H9 (cell line): ENCODE measurements at regions not wholly inside any gene's neighbourhood (a gene's known extent, or its start where the extent isn't known, plus 50 kb on each side); places are given as distances from the start of the nearest gene placed in this dataset.

Experiments
- DNase-seq: peaks from one replicate; pipeline ENCODE4 v3.0.0-alpha.2; 2017
- H2AFZ ChIP-seq: one replicate; pipeline ENCODE4 v1.6.1; 2013; ENCODE audit warnings: mild to moderate bottlenecking, low read length, control low read depth, moderate library complexity
- H2AK5ac ChIP-seq: 2 replicates; pipeline ENCODE4 v1.6.1; 2013; ENCODE audit warnings: low read length, control low read depth, mixed read lengths; ENCODE audit not compliant: insufficient read length
- H2BK120ac ChIP-seq: one replicate; pipeline ENCODE4 v1.6.1; 2013; ENCODE audit warnings: low read depth, mild to moderate bottlenecking, low read length, control low read depth, inconsistent platforms; ENCODE audit not compliant: poor library complexity, severe bottlenecking
- H2BK12ac ChIP-seq: 2 replicates; pipeline ENCODE4 v1.6.1; 2013; ENCODE audit warnings: low read length, control low read depth, mixed read lengths, low read depth; ENCODE audit not compliant: insufficient read length
- H2BK15ac ChIP-seq: 2 replicates; pipeline ENCODE4 v1.6.1; 2013; ENCODE audit warnings: low read depth, low read length, control low read depth
- H2BK20ac ChIP-seq: one replicate; pipeline ENCODE4 v1.6.1; 2013; ENCODE audit warnings: low read depth, mild to moderate bottlenecking, low read length, control low read depth, inconsistent platforms; ENCODE audit not compliant: poor library complexity, severe bottlenecking
- H2BK5ac ChIP-seq: 2 replicates; pipeline ENCODE4 v1.6.1; 2013; ENCODE audit warnings: low read length, control low read depth, mixed read lengths; ENCODE audit not compliant: insufficient read length
- H3K14ac ChIP-seq: 2 replicates; pipeline ENCODE4 v1.6.1; 2013; ENCODE audit warnings: low read length, control low read depth; ENCODE audit not compliant: insufficient read depth
- H3K18ac ChIP-seq: 2 replicates; pipeline ENCODE4 v1.6.1; 2013; ENCODE audit warnings: low read depth, mild to moderate bottlenecking, mixed read lengths, low read length, control low read depth; ENCODE audit not compliant: insufficient read length
- H3K23ac ChIP-seq: 2 replicates; pipeline ENCODE4 v1.6.1; 2013; ENCODE audit warnings: low read length, control low read depth, mixed read lengths, low read depth; ENCODE audit not compliant: insufficient read length
- H3K23me2 ChIP-seq: 2 replicates; pipeline ENCODE4 v1.6.1; 2013; ENCODE audit warnings: low read depth, mild to moderate bottlenecking, mixed read lengths, low read length, control low read depth; ENCODE audit not compliant: insufficient read length, poor library complexity, severe bottlenecking
- H3K27ac ChIP-seq: 2 replicates; pipeline ENCODE4 v1.5.1; 2013; ENCODE audit warnings: low read length, control low read depth, mixed read lengths, low read depth; ENCODE audit not compliant: insufficient read length
- H3K27me3 ChIP-seq: 2 replicates; pipeline ENCODE4 v1.6.1; 2013; ENCODE audit warnings: low read length, control low read depth, inconsistent platforms; ENCODE audit not compliant: insufficient read depth
- H3K4ac ChIP-seq: 2 replicates; pipeline ENCODE4 v1.6.1; 2013; ENCODE audit warnings: low read depth, mild to moderate bottlenecking, control low read depth, inconsistent platforms, low read length, moderate library complexity
- H3K4me1 ChIP-seq: 2 replicates; pipeline ENCODE4 v1.6.1; 2013; ENCODE audit warnings: low read length, control low read depth, inconsistent platforms; ENCODE audit not compliant: insufficient read depth
- H3K4me2 ChIP-seq: 2 replicates; pipeline ENCODE4 v1.6.1; 2013; ENCODE audit warnings: low read length, control low read depth, mixed read lengths; ENCODE audit not compliant: insufficient read length, insufficient read depth
- H3K56ac ChIP-seq: 2 replicates; pipeline ENCODE4 v1.6.1; 2013; ENCODE audit warnings: low read depth, mild to moderate bottlenecking, mixed read lengths, low read length, control low read depth; ENCODE audit not compliant: insufficient read length
- H3K79me1 ChIP-seq: 2 replicates; pipeline ENCODE4 v1.6.1; 2013; ENCODE audit warnings: low read depth, mild to moderate bottlenecking, moderate library complexity, low read length, control low read depth, inconsistent platforms; ENCODE audit not compliant: insufficient read depth, poor library complexity, severe bottlenecking
- H3K79me2 ChIP-seq: 2 replicates; pipeline ENCODE4 v1.6.1; 2013; ENCODE audit warnings: low read length, control low read depth, inconsistent platforms; ENCODE audit not compliant: insufficient read depth
- H3K9ac ChIP-seq: 2 replicates; pipeline ENCODE4 v1.6.1; 2013; ENCODE audit warnings: low read length, control low read depth, mixed read lengths; ENCODE audit not compliant: insufficient read length; ENCODE audit errors: extremely low read depth
- H3K9me3 ChIP-seq: one replicate; pipeline ENCODE4 v1.6.1; 2013; ENCODE audit warnings: low read depth, low read length, inconsistent platforms; ENCODE audit not compliant: control insufficient read depth
- H3T11ph ChIP-seq: one replicate; pipeline ENCODE4 v1.6.1; 2013; ENCODE audit warnings: mild to moderate bottlenecking, low read length, control low read depth, inconsistent platforms
- H4K20me1 ChIP-seq: one replicate; pipeline ENCODE4 v1.6.1; 2013; ENCODE audit not compliant: control insufficient read depth, insufficient read length, insufficient read depth
- H4K5ac ChIP-seq: 2 replicates; pipeline ENCODE4 v1.6.1; 2013; ENCODE audit warnings: low read depth, mild to moderate bottlenecking, mixed read lengths, low read length, control low read depth; ENCODE audit not compliant: insufficient read length
- H4K8ac ChIP-seq: replicated peaks from 2 replicates; pipeline ENCODE4 v1.6.1; 2013; ENCODE audit warnings: low read length, control low read depth, mixed read lengths, low read depth; ENCODE audit not compliant: insufficient read length
- H4K91ac ChIP-seq: 2 replicates; pipeline ENCODE4 v1.6.1; 2013; ENCODE audit warnings: low read depth, mild to moderate bottlenecking, moderate library complexity, mixed read lengths, low read length, control low read depth; ENCODE audit not compliant: insufficient read length
- H3K27ac Mint-ChIP-seq, 3 experiments: 2 replicates in 2 of 3; 3 replicates in 1 of 3; pipeline ENCODE4 v1.8.0; 2020 to 2021; ENCODE audit warnings: mixed read lengths in 3 of 3, mild to moderate bottlenecking in 1 of 3, moderate library complexity in 1 of 3
- H3K27me3 Mint-ChIP-seq: 2 replicates; pipeline ENCODE4 v1.8.0; 2021; ENCODE audit warnings: low read depth, mild to moderate bottlenecking, moderate library complexity, mixed read lengths
- H3K36me3 Mint-ChIP-seq, 3 experiments: 2 replicates in 2 of 3; 3 replicates in 1 of 3; pipeline ENCODE4 v1.8.0; 2020 to 2021; ENCODE audit warnings: low read depth in 3 of 3, mixed read lengths in 3 of 3; ENCODE audit not compliant: insufficient read depth in 1 of 3
- H3K4me1 Mint-ChIP-seq, 2 experiments: 2 replicates each; pipeline ENCODE4 v1.8.0; 2020; ENCODE audit warnings: mixed read lengths in 2 of 2
- H3K4me3 Mint-ChIP-seq, 2 experiments: 2 replicates in 1 of 2; 3 replicates in 1 of 2; pipeline ENCODE4 v1.8.0; 2020 to 2021; ENCODE audit warnings: mild to moderate bottlenecking in 2 of 2, mixed read lengths in 2 of 2, moderate library complexity in 1 of 2
- H3K9me3 Mint-ChIP-seq, 2 experiments: 2 replicates in 1 of 2; 3 replicates in 1 of 2; pipeline ENCODE4 v1.8.0; 2020; ENCODE audit warnings: mild to moderate bottlenecking in 2 of 2, mixed read lengths in 2 of 2, moderate library complexity in 1 of 2
- CTCF ChIP-seq: fragments of 200-600 bp; sonication (generic); conservative IDR thresholded peaks from 3 replicates; pipeline ENCODE4 v1.8.0; 2021; ENCODE audit warnings: antibody characterized with exemption, mild to moderate bottlenecking
- WGBS: extraction: QIAGEN DNeasy Blood & Tissue Kit; methylation state at CpG from one replicate; pipeline ENCODE4 v1.1.7; 2013; ENCODE audit warnings: missing lambda C conversion rate, low lambda C conversion rate, mixed read lengths; ENCODE audit not compliant: insufficient read length; ENCODE audit errors: extremely low coverage; 5-methylcytosine and 5-hydroxymethylcytosine counted together

GRCh38 chrX:13101441-13102139 lies 57.2 kb upstream of the FAM9C start:
- Mint-ChIP-seq H3K27ac (no peak overlapping the region), H3K27me3 (no peaks in the 10 kb centered on the region), H3K4me3 (no peak overlapping the region), H3K36me3 (peaks cover 2 to 6% (median 5%) of the 10 kb centered on the region in 3 experiments; a peak in 5 of 7 replicates), H3K4me1 (peaks cover 3% of the 10 kb centered on the region in 2 experiments; a peak in 1 of 4 replicates), H3K9me3 (peaks cover 50 to 74% of the 10 kb centered on the region in 2 experiments)
- H3K9ac ChIP-seq = no peak overlapping the region
- no peaks in the 10 kb centered on the region for H3K4me1 ChIP-seq
- H3K27me3 ChIP-seq = no peaks in the 10 kb centered on the region
- H3K79me1 ChIP-seq = no peaks in the 10 kb centered on the region
- H2AFZ ChIP-seq = no peak overlapping the region
- no peak overlapping the region for H4K91ac ChIP-seq
- H3K9me3 ChIP-seq = peaks cover 10% of the 10 kb centered on the region
- H3K4me2 ChIP-seq = no peak overlapping the region
- H3K14ac ChIP-seq = no peak overlapping the region
- H2BK15ac ChIP-seq = no peak overlapping the region
- H4K20me1 ChIP-seq = no peaks in the 10 kb centered on the region
- no peak for TF ChIP-seq CTCF
- no peak overlapping the region for H3K4ac ChIP-seq
- H3K56ac ChIP-seq = no peak overlapping the region
- H2AK5ac ChIP-seq = no peak overlapping the region
- H2BK5ac ChIP-seq = no peak overlapping the region
- H2BK20ac ChIP-seq = no peak overlapping the region
- H3T11ph ChIP-seq = no peak overlapping the region
- no peak overlapping the region for H4K8ac ChIP-seq
- H3K79me2 ChIP-seq = no peaks in the 10 kb centered on the region
- H4K5ac ChIP-seq = no peak overlapping the region
- H2BK120ac ChIP-seq = no peak overlapping the region
- no peak overlapping the region for H3K23ac ChIP-seq
- no peaks in the 10 kb centered on the region for H3K23me2 ChIP-seq
- H2BK12ac ChIP-seq = no peak overlapping the region
- H3K27ac ChIP-seq = no peak overlapping the region
- DNase-seq = no peak
- WGBS = no CpG with 5 or more reads among the region's 9 CpGs
- no peak overlapping the region for H3K18ac ChIP-seq
